IMR-90 (cell line): ENCODE measurements at regions not wholly inside any gene's neighbourhood (a gene's known extent, or its start where the extent isn't known, plus 50 kb on each side); places are given as distances from the start of the nearest gene placed in this dataset.

Experiments used
- ATAC-seq: fragments of 200-7000 bp; cut with Tn5 transposase; 2 replicates; pipeline ENCODE4 v1.9.1; 2020; ENCODE audit warnings: low read depth, mild to moderate bottlenecking, moderate library complexity
- BruUV-seq: library from RNA; stranded (reverse); fragments of 400-500 nt; replicated peaks from 2 replicates; lab custom pipeline; 2021; lab: Mats Ljungman, UMichigan
- CTCF ChIA-PET: fragments of 300-600 bp; formaldehyde crosslinking; extraction: SDS; loops from one replicate; lab custom pipeline; 2021; ENCODE audit warnings: antibody characterized with exemption; lab: Yijun Ruan, JAX
- POLR2A ChIA-PET: fragments of 300-600 bp; sonication (Branson Sonifier 250); formaldehyde crosslinking; loops from one replicate; lab custom pipeline; 2022; ENCODE audit warnings: antibody characterized with exemption; ENCODE audit not compliant: unreplicated experiment; lab: Charles Lee
- DNase-seq: peaks from one replicate; pipeline ENCODE4 v3.0.0; 2013
- H2AFZ ChIP-seq: replicated peaks from 2 replicates; pipeline ENCODE3; 2013; ENCODE audit warnings: low read length, mild to moderate bottlenecking; ENCODE audit not compliant: poor library complexity
- H2AK5ac ChIP-seq: 2 replicates; pipeline ENCODE4 v1.6.1; 2013; ENCODE audit warnings: low read depth, low read length, inconsistent platforms
- H2AK9ac ChIP-seq: replicated peaks from 2 replicates; pipeline ENCODE3; 2013; ENCODE audit warnings: mild to moderate bottlenecking, low read depth, low read length, moderate library complexity; ENCODE audit not compliant: poor library complexity
- H2BK120ac ChIP-seq: 2 replicates; pipeline ENCODE4 v1.6.1; 2013; ENCODE audit warnings: low read depth, low read length, inconsistent platforms
- H2BK15ac ChIP-seq: 3 replicates; pipeline ENCODE4 v1.6.1; 2013; ENCODE audit warnings: low read depth, low read length, inconsistent platforms
- H2BK20ac ChIP-seq: 2 replicates; pipeline ENCODE4 v1.6.1; 2013; ENCODE audit warnings: low read depth, mild to moderate bottlenecking, inconsistent platforms, low read length, moderate library complexity
- H2BK5ac ChIP-seq: 2 replicates; pipeline ENCODE4 v1.6.1; 2013; ENCODE audit warnings: mild to moderate bottlenecking, low read depth, low read length, inconsistent platforms; ENCODE audit not compliant: poor library complexity, severe bottlenecking
- H3K14ac ChIP-seq: replicated peaks from 2 replicates; pipeline ENCODE4 v1.6.1; 2013; ENCODE audit warnings: low read depth, low read length, inconsistent platforms
- H3K18ac ChIP-seq: 2 replicates; pipeline ENCODE4 v1.6.1; 2013; ENCODE audit warnings: low read depth, low read length, control low read depth
- H3K23ac ChIP-seq: 2 replicates; pipeline ENCODE4 v1.6.1; 2013; ENCODE audit warnings: low read depth, low read length, inconsistent platforms
- H3K27ac ChIP-seq: 2 replicates; pipeline ENCODE4 v1.5.1; 2013; ENCODE audit warnings: mild to moderate bottlenecking, control low read depth, low read length; ENCODE audit not compliant: insufficient read depth
- H3K27me3 ChIP-seq: 2 replicates; pipeline ENCODE4 v1.6.1; 2013; ENCODE audit warnings: low read length; ENCODE audit not compliant: control insufficient read depth, insufficient read depth
- H3K36me3 ChIP-seq: 2 replicates; pipeline ENCODE4 v1.6.1; 2013; ENCODE audit warnings: low read length, mixed read lengths; ENCODE audit not compliant: control insufficient read depth, insufficient read depth
- H3K4ac ChIP-seq: 2 replicates; pipeline ENCODE4 v1.6.1; 2013; ENCODE audit warnings: low read depth, low read length, inconsistent platforms
- H3K4me1 ChIP-seq: 2 replicates; pipeline ENCODE4 v1.6.1; 2013; ENCODE audit warnings: low read length, mixed read lengths; ENCODE audit not compliant: control insufficient read depth, insufficient read depth
- H3K4me2 ChIP-seq: 2 replicates; pipeline ENCODE4 v1.6.1; 2013; ENCODE audit warnings: low read depth, mild to moderate bottlenecking, control low read depth, low read length, moderate library complexity
- H3K4me3 ChIP-seq: 2 replicates; pipeline ENCODE4 v1.5.1; 2013; ENCODE audit warnings: low read depth, mild to moderate bottlenecking, control low read depth, low read length, moderate library complexity; ENCODE audit not compliant: insufficient read depth
- H3K56ac ChIP-seq: 2 replicates; pipeline ENCODE4 v1.6.1; 2013; ENCODE audit warnings: low read length, inconsistent platforms; ENCODE audit not compliant: insufficient read depth; ENCODE audit errors: extremely low read depth
- H3K79me1 ChIP-seq, 2 experiments: 2 replicates each; pipeline ENCODE4 v1.6.1; 2013; ENCODE audit warnings: low read length in 2 of 2, inconsistent platforms in 1 of 2, low read depth in 1 of 2
- H3K9ac ChIP-seq: 2 replicates; pipeline ENCODE4 v1.6.1; 2013; ENCODE audit warnings: low read depth, low read length, control low read depth
- H3K9me1 ChIP-seq: 2 replicates; pipeline ENCODE4 v1.6.1; 2013; ENCODE audit warnings: low read length, inconsistent platforms; ENCODE audit not compliant: insufficient read depth
- H3K9me3 ChIP-seq: 2 replicates; pipeline ENCODE4 v1.6.1; 2013; ENCODE audit warnings: low read length; ENCODE audit not compliant: control insufficient read depth, insufficient read depth
- H4K20me1 ChIP-seq: 2 replicates; pipeline ENCODE4 v1.6.1; 2013; ENCODE audit warnings: low read length, inconsistent platforms; ENCODE audit not compliant: insufficient read depth
- H4K5ac ChIP-seq: 2 replicates; pipeline ENCODE4 v1.6.1; 2013; ENCODE audit warnings: mild to moderate bottlenecking, low read depth, low read length, control low read depth
- H4K8ac ChIP-seq, 2 experiments: 2 replicates each; pipeline ENCODE4 v1.6.1; 2013; ENCODE audit warnings: low read depth in 2 of 2, low read length in 2 of 2, control low read depth in 1 of 2, inconsistent platforms in 1 of 2
- H4K91ac ChIP-seq: 2 replicates; pipeline ENCODE4 v1.6.1; 2013; ENCODE audit warnings: low read depth, low read length, inconsistent platforms; ENCODE audit not compliant: insufficient read depth
- BHLHE40 ChIP-seq: fragments of 150-350 bp; IDR thresholded peaks from 2 replicates; pipeline ENCODE4 v1.6.1; 2016; ENCODE audit warnings: mild to moderate bottlenecking, low read depth, low read length
- CEBPB ChIP-seq: IDR thresholded peaks from 2 replicates; pipeline ENCODE4 v1.6.1; 2012; ENCODE audit warnings: low read depth, low read length, improper control_type of control experiment
- CHD1 ChIP-seq: IDR thresholded peaks from 2 replicates; pipeline ENCODE4 v1.6.1; 2012; ENCODE audit warnings: low read depth, low read length, improper control_type of control experiment
- CTCF ChIP-seq: conservative IDR thresholded peaks from 2 replicates; pipeline ENCODE4 v1.5.1; 2012; ENCODE audit warnings: mild to moderate bottlenecking, low read depth, low read length, improper control_type of control experiment
- ELK1 ChIP-seq: fragments of 150-350 bp; IDR thresholded peaks from 2 replicates; pipeline ENCODE4 v1.6.1; 2016; ENCODE audit warnings: low read depth, mild to moderate bottlenecking, low read length, moderate library complexity, borderline replicate concordance
- FOS ChIP-seq: fragments of 150-350 bp; IDR thresholded peaks from 2 replicates; pipeline ENCODE4 v1.6.1; 2016; ENCODE audit warnings: low read depth, low read length
- MAZ ChIP-seq: IDR thresholded peaks from 2 replicates; pipeline ENCODE4 v1.6.1; 2012; ENCODE audit warnings: low read depth, mild to moderate bottlenecking, low read length, improper control_type of control experiment, moderate library complexity, borderline replicate concordance
- MXI1 ChIP-seq: IDR thresholded peaks from 2 replicates; pipeline ENCODE4 v1.6.1; 2012; ENCODE audit warnings: low read depth, mild to moderate bottlenecking, low read length, moderate library complexity, borderline replicate concordance
- NFE2L2 ChIP-seq: fragments of 150-350 bp; IDR thresholded peaks from 2 replicates; pipeline ENCODE4 v1.6.1; 2016; ENCODE audit warnings: low read depth, mild to moderate bottlenecking, low read length
- POLR2A ChIP-seq: IDR thresholded peaks from 2 replicates; pipeline ENCODE4 v1.6.1; 2012; ENCODE audit warnings: mild to moderate bottlenecking, low read depth, low read length
- SMC3 ChIP-seq: fragments of 150-350 bp; IDR thresholded peaks from 2 replicates; pipeline ENCODE4 v1.6.1; 2016; ENCODE audit warnings: low read depth, mild to moderate bottlenecking, antibody characterized with exemption, low read length, moderate library complexity
- USF2 ChIP-seq: fragments of 150-350 bp; IDR thresholded peaks from 2 replicates; pipeline ENCODE4 v1.6.1; 2017; ENCODE audit warnings: mild to moderate bottlenecking, antibody characterized with exemption, low read length, low read depth
- WGBS, 2 experiments: methylation state at CpG; one replicate each; pipeline versions ENCODE4 v1.1.5 to v1.1.7; 2013; ENCODE audit warnings: missing lambda C conversion rate in 2 of 2; ENCODE audit not compliant: insufficient read length in 1 of 2; ENCODE audit errors: extremely low coverage in 2 of 2; 5-methylcytosine and 5-hydroxymethylcytosine counted together
- dilution Hi-C: fragments of 300-500 bp; cut with HindIII; formaldehyde crosslinking; loops from one replicate; pipeline ENCODE4 v1.14.3; 2018; ENCODE audit warnings: low sequenced_read_pairs; ENCODE audit not compliant: unreplicated experiment
- in situ Hi-C: fragments of 300-500 bp; cut with MboI; formaldehyde crosslinking; loops from 3 replicates; pipeline ENCODE4 v1.14.3; 2019; ENCODE audit warnings: low sequenced_read_pairs, inconsistent platforms, mixed read lengths
- intact Hi-C: fragments of 100-400 bp; cut with micrococcal nuclease; formaldehyde crosslinking; loops from 2 replicates; pipeline ENCODE4 v1.10.0; 2022

GRCh38 chr6:139647841-139648240, 273.4 kb upstream of the CITED2 start:
- no peak overlapping the region for H4K8ac ChIP-seq
- no peak overlapping the region for H4K5ac ChIP-seq
- no peaks in the 10 kb centered on the region for H3K9me1 ChIP-seq
- no peak overlapping the region for H2AFZ ChIP-seq
- H3K4me1 ChIP-seq: peaks cover 2% of the 10 kb centered on the region; the same call in 1 of the 2 replicates
- ATAC-seq (no peak), DNase-seq (no peak)
- in situ Hi-C loops: no loop called here
- CTCF ChIA-PET: no interaction called here
- H3K18ac ChIP-seq: no peak overlapping the region
- H3K23ac ChIP-seq: no peak overlapping the region
- no peaks in the 10 kb centered on the region for H3K27me3 ChIP-seq
- no peaks in the 10 kb centered on the region for H3K79me1 ChIP-seq
- H3K56ac ChIP-seq: no peak overlapping the region
- H2AK5ac ChIP-seq: no peak overlapping the region
- no peak overlapping the region for H4K91ac ChIP-seq
- no peak overlapping the region for H3K14ac ChIP-seq
- no peak overlapping the region for H3K9ac ChIP-seq
- dilution Hi-C loops: no loop called here
- no peak overlapping the region for H3K4me2 ChIP-seq
- intact Hi-C loops: no loop called here
- H2BK15ac ChIP-seq: no peak overlapping the region
- H3K27ac ChIP-seq: no peak overlapping the region
- no peak overlapping the region for H2BK5ac ChIP-seq
- BruUV-seq: no TSS peak
- H4K20me1 ChIP-seq: no peaks in the 10 kb centered on the region
- no peak overlapping the region for H2BK20ac ChIP-seq
- POLR2A ChIA-PET: no interaction called here
- WGBS, 2 experiments: 100% methylated on average over 1 of the region's 5 CpGs; no CpG with 5 or more reads in 1 of the 2 experiments
- H3K9me3 ChIP-seq: 0 out of 2 replicates have a peak, but pooled peaks cover 2% of the 10 kb centered on the region
- H3K4ac ChIP-seq: no peak overlapping the region
- no peak for TF ChIP-seq SMC3
- no peak for TF ChIP-seq ELK1
- TF ChIP-seq MAZ: no peak
- TF ChIP-seq FOS: no peak
- TF ChIP-seq CEBPB: no peak
- TF ChIP-seq MXI1: no peak
- TF ChIP-seq CTCF: no peak
- no peak for TF ChIP-seq USF2
- no peak for TF ChIP-seq NFE2L2
- no peak for TF ChIP-seq CHD1
- TF ChIP-seq POLR2A: no peak
- TF ChIP-seq BHLHE40: no peak
- no peak overlapping the region for H2AK9ac ChIP-seq
- H2BK120ac ChIP-seq: no peak overlapping the region
- H3K36me3 ChIP-seq: no peaks in the 10 kb centered on the region
- H3K4me3 ChIP-seq: no peak overlapping the region
